ENCODE measurements at regions not wholly inside any gene's neighbourhood (a gene's known extent, or its start where the extent isn't known, plus 50 kb on each side); places are given as distances from the start of the nearest gene placed in this dataset.

GRCh38 chr4:117873779-117874178 lies 160.5 kb upstream of the NDST3 start:
- TF ChIP-seq NFIC (IDR thresholded peaks at IDR 0.05) (no peak), FOXM1 (IDR thresholded peaks at IDR 0.05; ENCODE audit: borderline replicate concordance, low read depth) (no peak), RAD21 (IDR thresholded peaks at IDR 0.05; ENCODE audit: low read depth) (no peak), TEAD4 (IDR thresholded peaks at IDR 0.05) (no peak), YY1 (IDR thresholded peaks at IDR 0.05; ENCODE audit: low read depth) (no peak), MAX (IDR thresholded peaks at IDR 0.05) (no peak)
- TF ChIP-seq, protein P1, sequence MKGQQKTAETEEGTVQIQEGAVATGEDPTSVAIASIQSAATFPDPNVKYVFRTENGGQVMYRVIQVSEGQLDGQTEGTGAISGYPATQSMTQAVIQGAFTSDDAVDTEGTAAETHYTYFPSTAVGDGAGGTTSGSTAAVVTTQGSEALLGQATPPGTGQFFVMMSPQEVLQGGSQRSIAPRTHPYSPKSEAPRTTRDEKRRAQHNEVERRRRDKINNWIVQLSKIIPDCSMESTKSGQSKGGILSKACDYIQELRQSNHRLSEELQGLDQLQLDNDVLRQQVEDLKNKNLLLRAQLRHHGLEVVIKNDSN (IDR thresholded peaks at IDR 0.05): no peak
